Suprapubic skin (tissue), 4 donors: ENCODE measurements at regions not wholly inside any gene's neighbourhood (a gene's known extent, or its start where the extent isn't known, plus 50 kb on each side); places are given as distances from the start of the nearest gene placed in this dataset.

Experiments
- DNase-seq, 2 donors: peaks; one replicate each; pipeline ENCODE4 v3.0.0-alpha.2; 2019; ENCODE audit warnings: low spot score in 2 of 2
- H3K27ac ChIP-seq: fragments of 200-600 bp; sonication (generic); one replicate; pipeline ENCODE4 v1.5.1; 2019
- H3K27me3 ChIP-seq: fragments of 200-600 bp; sonication (generic); one replicate; pipeline ENCODE4 v1.5.1; 2019
- H3K36me3 ChIP-seq: fragments of 200-600 bp; sonication (generic); one replicate; pipeline ENCODE4 v1.5.1; 2019
- H3K4me1 ChIP-seq: fragments of 200-600 bp; sonication (generic); one replicate; pipeline ENCODE4 v1.5.1; 2019
- H3K4me3 ChIP-seq: fragments of 200-600 bp; sonication (generic); one replicate; pipeline ENCODE4 v1.5.1; 2019; ENCODE audit warnings: mild to moderate bottlenecking
- H3K9me3 ChIP-seq: fragments of 200-600 bp; sonication (generic); one replicate; pipeline ENCODE4 v1.5.1; 2019
- EP300 ChIP-seq: sonication (generic); formaldehyde crosslinking; IDR thresholded peaks from one replicate; pipeline ENCODE4 v1.6.1; 2017; ENCODE audit warnings: antibody characterized with exemption
- POLR2A ChIP-seq, 2 donors: fragments of 450-650 bp; IDR thresholded peaks; one replicate each; pipeline ENCODE4 v1.6.1; 2017; ENCODE audit warnings: antibody characterized with exemption in 2 of 2, mild to moderate bottlenecking in 2 of 2, moderate library complexity in 2 of 2
- POLR2AphosphoS5 ChIP-seq, 3 donors: sonication (generic); formaldehyde crosslinking; IDR thresholded peaks; one replicate each; pipeline ENCODE4 v1.6.1; 2017; ENCODE audit warnings: antibody characterized with exemption in 3 of 3
- WGBS: methylation state at CpG from one replicate; pipeline ENCODE4 v1.1.5; 2018; 5-methylcytosine and 5-hydroxymethylcytosine counted together
- TF ChIP-seq, protein P1 (sequence below), 2 donors: fragments of 200-600 bp in 1 of 2; fragments of 450-650 bp in 1 of 2; sonication (generic) in 1 of 2; IDR thresholded peaks; one replicate each; pipeline ENCODE4 v1.5.1; 2016 to 2019; ENCODE audit warnings: antibody characterized with exemption in 2 of 2, mild to moderate bottlenecking in 1 of 2, moderate library complexity in 1 of 2

DNA sequence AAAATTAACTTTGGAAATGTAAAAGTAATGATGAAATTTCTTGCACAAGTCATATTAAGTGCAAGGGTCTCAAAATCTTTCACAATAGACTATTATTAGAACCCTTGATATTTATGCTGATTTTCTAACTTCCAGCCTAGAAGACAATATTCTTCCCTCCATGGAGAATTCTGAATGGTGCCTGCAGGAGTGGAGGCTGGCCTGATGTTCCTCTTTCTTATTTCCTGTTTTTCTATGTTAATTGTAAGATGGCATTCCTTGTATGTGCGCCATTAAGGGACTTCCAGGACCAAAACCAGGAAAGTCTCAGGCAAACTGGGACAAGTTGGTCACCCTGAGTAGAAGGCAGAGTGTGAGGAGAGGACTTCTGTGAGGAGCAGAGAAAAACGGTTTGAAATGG, 294.9 kb downstream of the DLEU7 start:
- 92% methylated on average over 2 of the region's 2 CpGs for WGBS
- no peak for DNase-seq

GRCh38 chr13:50549221-50549942, 294.1 kb downstream of the DLEU7 start:
- WGBS: 84% methylated on average over 4 of the region's 4 CpGs
- H3K9me3 ChIP-seq: no peaks in the 10 kb centered on the region
- TF ChIP-seq, protein P1, sequence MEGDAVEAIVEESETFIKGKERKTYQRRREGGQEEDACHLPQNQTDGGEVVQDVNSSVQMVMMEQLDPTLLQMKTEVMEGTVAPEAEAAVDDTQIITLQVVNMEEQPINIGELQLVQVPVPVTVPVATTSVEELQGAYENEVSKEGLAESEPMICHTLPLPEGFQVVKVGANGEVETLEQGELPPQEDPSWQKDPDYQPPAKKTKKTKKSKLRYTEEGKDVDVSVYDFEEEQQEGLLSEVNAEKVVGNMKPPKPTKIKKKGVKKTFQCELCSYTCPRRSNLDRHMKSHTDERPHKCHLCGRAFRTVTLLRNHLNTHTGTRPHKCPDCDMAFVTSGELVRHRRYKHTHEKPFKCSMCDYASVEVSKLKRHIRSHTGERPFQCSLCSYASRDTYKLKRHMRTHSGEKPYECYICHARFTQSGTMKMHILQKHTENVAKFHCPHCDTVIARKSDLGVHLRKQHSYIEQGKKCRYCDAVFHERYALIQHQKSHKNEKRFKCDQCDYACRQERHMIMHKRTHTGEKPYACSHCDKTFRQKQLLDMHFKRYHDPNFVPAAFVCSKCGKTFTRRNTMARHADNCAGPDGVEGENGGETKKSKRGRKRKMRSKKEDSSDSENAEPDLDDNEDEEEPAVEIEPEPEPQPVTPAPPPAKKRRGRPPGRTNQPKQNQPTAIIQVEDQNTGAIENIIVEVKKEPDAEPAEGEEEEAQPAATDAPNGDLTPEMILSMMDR (IDR thresholded peaks at IDR 0.05): no peak
- TF ChIP-seq EP300 (no peak), POLR2A (IDR thresholded peaks at IDR 0.05) (no peak), POLR2AphosphoS5 (IDR thresholded peaks at IDR 0.05) (no peak)
- H3K27ac ChIP-seq: no peak overlapping the region
- no peak overlapping the region for H3K4me3 ChIP-seq
- H3K36me3 ChIP-seq: no peaks in the 10 kb centered on the region
- H3K4me1 ChIP-seq: no peaks in the 10 kb centered on the region
- no peak for DNase-seq
- H3K27me3 ChIP-seq: no peaks in the 10 kb centered on the region

More for the DNA sequence above, 294.9 kb downstream of the DLEU7 start:
- TF ChIP-seq, protein P1 (IDR thresholded peaks at IDR 0.05): no peak
- no peak for TF ChIP-seq POLR2A (IDR thresholded peaks at IDR 0.05)
- TF ChIP-seq EP300: no peak
- no peak for TF ChIP-seq POLR2AphosphoS5 (IDR thresholded peaks at IDR 0.05)
- no peak overlapping the region for H3K27ac ChIP-seq
- no peak overlapping the region for H3K4me3 ChIP-seq
- no peaks in the 10 kb centered on the region for H3K36me3 ChIP-seq
- H3K4me1 ChIP-seq: no peaks in the 10 kb centered on the region
- H3K9me3 ChIP-seq: no peaks in the 10 kb centered on the region
- H3K27me3 ChIP-seq: no peaks in the 10 kb centered on the region

GRCh38 chr13:50550151-50550550, 293.3 kb downstream of the DLEU7 start:
- DNase-seq: no peak
- H3K4me3 ChIP-seq: no peak overlapping the region
- no peaks in the 10 kb centered on the region for H3K36me3 ChIP-seq
- H3K27ac ChIP-seq: no peak overlapping the region
- no peaks in the 10 kb centered on the region for H3K27me3 ChIP-seq
- no peaks in the 10 kb centered on the region for H3K9me3 ChIP-seq
- 92% methylated on average over 1 of the region's 1 CpG for WGBS
- TF ChIP-seq EP300: no peak
- no peak for TF ChIP-seq POLR2A (IDR thresholded peaks at IDR 0.05)
- TF ChIP-seq, protein P1 (IDR thresholded peaks at IDR 0.05): no peak
- TF ChIP-seq POLR2AphosphoS5 (IDR thresholded peaks at IDR 0.05): no peak
- H3K4me1 ChIP-seq: no peaks in the 10 kb centered on the region

DNA sequence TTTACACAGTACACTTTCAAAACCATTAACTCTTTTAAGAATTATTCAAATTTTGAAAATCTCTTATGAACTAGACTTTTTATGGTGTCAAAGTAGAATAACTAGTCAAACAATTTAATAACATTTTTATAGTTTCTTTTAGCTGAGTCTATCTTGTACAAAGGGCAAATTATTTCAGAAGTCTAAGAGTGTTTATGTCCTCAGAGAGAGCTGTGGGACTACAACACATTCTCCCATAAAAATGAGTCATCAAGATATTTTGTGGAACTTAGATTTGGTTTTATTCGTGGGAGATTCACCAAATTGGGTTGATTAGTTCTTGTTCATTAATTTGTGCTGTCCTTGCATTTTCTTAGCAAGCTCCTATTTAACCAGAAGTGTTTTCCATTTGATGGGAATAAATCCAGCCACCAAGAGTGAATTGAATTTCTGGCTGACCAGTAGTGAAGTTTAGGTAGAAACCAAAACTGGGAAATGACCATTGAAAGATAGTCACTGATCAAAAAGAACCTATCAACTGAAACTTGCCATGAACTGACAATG, 291.0 kb downstream of the DLEU7 start:
- Histone ChIP-seq H3K9me3 (no peaks in the 10 kb centered on the region), H3K4me1 (no peaks in the 10 kb centered on the region), H3K27me3 (no peaks in the 10 kb centered on the region), H3K36me3 (no peaks in the 10 kb centered on the region), H3K4me3 (no peak overlapping the region), H3K27ac (no peak overlapping the region)
- no peak for DNase-seq
- TF ChIP-seq, protein P1 (IDR thresholded peaks at IDR 0.05): no peak
- no peak for TF ChIP-seq POLR2AphosphoS5 (IDR thresholded peaks at IDR 0.05)
- no peak for TF ChIP-seq EP300
- TF ChIP-seq POLR2A (IDR thresholded peaks at IDR 0.05): no peak
- 55% methylated on average over 1 of the region's 1 CpG for WGBS

DNA sequence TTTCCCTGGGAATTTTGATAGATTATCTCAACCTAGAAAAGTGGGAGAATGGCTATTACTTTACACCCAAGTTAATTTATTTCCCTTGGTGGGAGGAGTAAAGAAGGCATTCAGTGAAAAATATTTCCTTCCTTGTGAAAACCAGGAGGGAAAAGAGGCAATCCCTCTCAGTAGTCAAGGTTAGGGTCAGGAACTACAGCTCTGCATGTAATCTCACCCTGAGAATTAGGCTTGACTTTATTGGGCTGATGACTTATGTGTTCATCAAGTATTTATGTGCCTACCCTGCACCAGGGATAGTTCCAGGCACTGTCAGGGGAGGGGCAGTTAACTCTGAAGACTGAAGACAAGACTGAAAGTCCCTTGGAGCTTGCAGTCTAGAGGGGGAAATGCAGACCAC, 281.8 kb downstream of the DLEU7 start:
- no peak for DNase-seq
- Histone ChIP-seq H3K9me3 (peaks cover 2% of the 10 kb centered on the region), H3K4me1 (no peaks in the 10 kb centered on the region), H3K36me3 (no peaks in the 10 kb centered on the region), H3K27me3 (no peaks in the 10 kb centered on the region), H3K27ac (no peak overlapping the region), H3K4me3 (no peak overlapping the region)
- TF ChIP-seq POLR2AphosphoS5 (IDR thresholded peaks at IDR 0.05) (no peak), EP300 (no peak), POLR2A (IDR thresholded peaks at IDR 0.05) (no peak)
- TF ChIP-seq, protein P1 (IDR thresholded peaks at IDR 0.05): no peak
